HG02623 (cell line): ENCODE measurements at regions not wholly inside any gene's neighbourhood (a gene's known extent, or its start where the extent isn't known, plus 50 kb on each side); places are given as distances from the start of the nearest gene placed in this dataset.
"Not testable (repeated sequence)": the region's sequence is repeated elsewhere in the genome, so short reads cannot be mapped to it uniquely, and the experiment has no call there.

Source experiments
- ATAC-seq: cut with Tn5 transposase; IDR thresholded peaks from one replicate; pipeline ENCODE4 v1.9.1; 2021; ENCODE audit warnings: moderate library complexity; ENCODE audit not compliant: unreplicated experiment

- no peak for ATAC-seq
These were observed 118.8 kb downstream of the SKIDA1 start for GRCh38 chr10:21406595-21407193.

GRCh38 chr10:21405981-21406380 is 119.5 kb downstream of the SKIDA1 start:
- no peak for ATAC-seq

GRCh38 chr10:21403256-21404015 is 122.0 kb downstream of the SKIDA1 start:
- no peak for ATAC-seq

- no peak for ATAC-seq
These were observed 122.8 kb downstream of the SKIDA1 start for GRCh38 chr10:21402606-21403083.

- no peak for ATAC-seq
These were observed 124.3 kb downstream of the SKIDA1 start for GRCh38 chr10:21401196-21401595.

- no peak for ATAC-seq
These were observed 126.0 kb downstream of the SKIDA1 start for GRCh38 chr10:21399392-21400035.

- ATAC-seq: no peak
These were observed 126.8 kb downstream of the SKIDA1 start for GRCh38 chr10:21398563-21399231.

- ATAC-seq: no peak
These were observed 128.6 kb downstream of the SKIDA1 start for GRCh38 chr10:21396889-21397288.

- ATAC-seq: no peak
These were observed 131.6 kb downstream of the SKIDA1 start for GRCh38 chr10:21393931-21394330.

GRCh38 chr10:21388589-21388988 is 136.9 kb downstream of the SKIDA1 start:
- ATAC-seq: no peak

- no peak for ATAC-seq
These were observed 137.6 kb downstream of the SKIDA1 start for GRCh38 chr10:21387868-21388267.

GRCh38 chr10:21385996-21386585 is 139.4 kb downstream of the SKIDA1 start:
- ATAC-seq: no peak

- ATAC-seq: no peak
These were observed 139.9 kb downstream of the SKIDA1 start for GRCh38 chr10:21385536-21385935.

- ATAC-seq: no peak
These were observed 146.3 kb downstream of the SKIDA1 start for GRCh38 chr10:21379143-21379542.

GRCh38 chr10:21375274-21375673 is 150.2 kb downstream of the SKIDA1 start:
- not testable (repeated sequence) for ATAC-seq

GRCh38 chr10:21373881-21374280 is 151.6 kb downstream of the SKIDA1 start:
- ATAC-seq: not testable (repeated sequence)

GRCh38 chr10:21372651-21373410 is 152.7 kb downstream of the SKIDA1 start:
- peak; percentile 70 for ATAC-seq

GRCh38 chr10:21369697-21370096 is 155.8 kb downstream of the SKIDA1 start:
- no peak for ATAC-seq

- ATAC-seq: no peak
These were observed 156.6 kb downstream of the SKIDA1 start for GRCh38 chr10:21368728-21369425.
